ENCODE measurements at regions not wholly inside any gene's neighbourhood (a gene's known extent, or its start where the extent isn't known, plus 50 kb on each side); places are given as distances from the start of the nearest gene placed in this dataset.

DNA sequence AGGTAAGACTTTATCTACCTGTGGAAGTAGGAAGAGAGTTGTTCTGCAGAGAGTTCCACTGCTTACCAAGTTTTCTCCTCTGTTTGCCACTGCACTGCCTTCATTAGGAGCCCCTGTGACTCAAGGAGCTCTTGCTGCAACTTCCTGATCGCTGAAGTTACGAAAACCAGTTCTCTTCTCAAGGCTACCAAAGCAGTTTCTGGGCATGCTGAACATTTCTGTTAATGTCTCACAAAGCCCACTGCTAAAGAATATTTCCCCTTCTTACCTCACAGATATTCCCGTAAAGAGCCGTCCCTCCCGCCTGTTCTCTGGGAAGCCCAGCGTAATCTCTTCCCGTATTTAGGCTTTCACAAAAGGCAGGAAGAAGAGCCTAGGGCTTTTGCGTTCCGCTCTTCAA is 82.6 kb upstream of the OXGR1 start:
- H3K9me3 Mint-ChIP-seq (ENCODE audit: insufficient read depth): peaks cover 7% of the 10 kb centered on the region
- no peak for TF ChIP-seq EZH2 (IDR thresholded peaks at IDR 0.05; ENCODE audit: borderline replicate concordance, insufficient read depth, low read depth, low read length, poor library complexity, severe bottlenecking)
- TF ChIP-seq, protein P1, sequence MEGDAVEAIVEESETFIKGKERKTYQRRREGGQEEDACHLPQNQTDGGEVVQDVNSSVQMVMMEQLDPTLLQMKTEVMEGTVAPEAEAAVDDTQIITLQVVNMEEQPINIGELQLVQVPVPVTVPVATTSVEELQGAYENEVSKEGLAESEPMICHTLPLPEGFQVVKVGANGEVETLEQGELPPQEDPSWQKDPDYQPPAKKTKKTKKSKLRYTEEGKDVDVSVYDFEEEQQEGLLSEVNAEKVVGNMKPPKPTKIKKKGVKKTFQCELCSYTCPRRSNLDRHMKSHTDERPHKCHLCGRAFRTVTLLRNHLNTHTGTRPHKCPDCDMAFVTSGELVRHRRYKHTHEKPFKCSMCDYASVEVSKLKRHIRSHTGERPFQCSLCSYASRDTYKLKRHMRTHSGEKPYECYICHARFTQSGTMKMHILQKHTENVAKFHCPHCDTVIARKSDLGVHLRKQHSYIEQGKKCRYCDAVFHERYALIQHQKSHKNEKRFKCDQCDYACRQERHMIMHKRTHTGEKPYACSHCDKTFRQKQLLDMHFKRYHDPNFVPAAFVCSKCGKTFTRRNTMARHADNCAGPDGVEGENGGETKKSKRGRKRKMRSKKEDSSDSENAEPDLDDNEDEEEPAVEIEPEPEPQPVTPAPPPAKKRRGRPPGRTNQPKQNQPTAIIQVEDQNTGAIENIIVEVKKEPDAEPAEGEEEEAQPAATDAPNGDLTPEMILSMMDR (IDR thresholded peaks at IDR 0.05): no peak
- Histone ChIP-seq H3K27me3 (replicated peaks in 1 of 4; ENCODE audit: control extremely low read depth in 1 of 4, control insufficient read depth in 3 of 4, insufficient read depth in 4 of 4, low read length in 3 of 4) (peaks cover 0 to 4% (median 0%) of the 10 kb centered on the region in 4 experiments), H3K9me3 (ENCODE audit: control extremely low read depth in 1 of 3, control insufficient read depth in 2 of 3, insufficient read depth in 1 of 3, low read length in 2 of 3) (peaks cover 0 to 8% (median 0%) of the 10 kb centered on the region in 3 donors), H2AFZ (ENCODE audit: insufficient read depth, low read depth, low read length, poor library complexity, severe bottlenecking) (no peak overlapping the region), H3K9ac (ENCODE audit: low read length) (no peak overlapping the region), H3K27ac (ENCODE audit: low read length in 2 of 2) (no peak overlapping the region), H3K79me2 (ENCODE audit: control insufficient read depth, insufficient read depth, low read length) (no peaks in the 10 kb centered on the region), H3K4me1 (ENCODE audit: control insufficient read depth in 2 of 2, insufficient read depth in 2 of 2, low read length in 2 of 2) (no peaks in the 10 kb centered on the region), H3K4me2 (replicated peaks; ENCODE audit: low read depth, low read length, poor library complexity, severe bottlenecking) (no peak overlapping the region), H3K36me3 (replicated peaks in 1 of 2; ENCODE audit: control extremely low read depth in 1 of 2, control insufficient read depth in 1 of 2, extremely low read depth in 1 of 2, insufficient read depth in 2 of 2, low read length in 1 of 2) (no peaks in the 10 kb centered on the region), H4K20me1 (ENCODE audit: control insufficient read depth, insufficient read depth, low read length, poor library complexity, severe bottlenecking) (no peaks in the 10 kb centered on the region), H3K4me3 (ENCODE audit: control extremely low read depth in 1 of 5, extremely low read depth in 1 of 5, insufficient read depth in 1 of 5, low read depth in 2 of 5, low read length in 4 of 5) (peak overlapping the region in 1 of 5 experiments; percentile 22)
- H3K4me1 Mint-ChIP-seq: no peaks in the 10 kb centered on the region
- ChIA-PET POLR2A (no interaction called here), CTCF (no interaction called here)
- intact Hi-C loops (cut with micrococcal nuclease): no loop called here
- ATAC-seq (ENCODE audit: low read depth) (no peak), DNase-seq (no peak)
- no peak overlapping the region for H3K27ac Mint-ChIP-seq
- no peak overlapping the region for H3K4me3 Mint-ChIP-seq
- WGBS (ENCODE audit: insufficient coverage): 90% methylated on average over 9 of the region's 9 CpGs
- no peaks in the 10 kb centered on the region for H3K27me3 Mint-ChIP-seq

DNA sequence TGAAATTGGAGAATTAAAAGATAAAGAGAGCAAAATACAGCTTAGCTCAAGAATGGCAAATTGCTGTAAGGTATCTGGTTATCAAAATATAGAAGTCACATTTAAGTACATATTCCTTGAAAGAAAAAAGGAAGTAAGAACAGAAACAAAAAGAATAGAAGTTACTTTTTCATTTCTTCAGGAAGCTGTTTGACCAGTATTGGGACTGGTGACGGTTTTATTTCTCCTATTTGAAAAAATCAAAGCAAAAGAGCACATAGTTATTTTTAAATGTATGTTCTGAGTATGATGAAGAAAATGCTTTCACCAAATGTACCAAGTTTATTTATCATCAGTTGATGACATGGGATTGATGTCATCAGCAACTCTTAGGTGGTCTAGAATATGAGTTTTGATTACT is 83.1 kb upstream of the OXGR1 start:
- Histone ChIP-seq H3K27ac (ENCODE audit: low read length in 2 of 2) (no peak overlapping the region), H2AFZ (ENCODE audit: insufficient read depth, low read depth, low read length, poor library complexity, severe bottlenecking) (no peak overlapping the region), H3K4me2 (replicated peaks; ENCODE audit: low read depth, low read length, poor library complexity, severe bottlenecking) (no peak overlapping the region), H3K4me3 (ENCODE audit: control extremely low read depth in 1 of 5, extremely low read depth in 1 of 5, insufficient read depth in 1 of 5, low read depth in 2 of 5, low read length in 4 of 5) (peak overlapping the region in 1 of 5 experiments; percentile 22), H3K27me3 (replicated peaks in 1 of 4; ENCODE audit: control extremely low read depth in 1 of 4, control insufficient read depth in 3 of 4, insufficient read depth in 4 of 4, low read length in 3 of 4) (peaks cover 0 to 4% (median 0%) of the 10 kb centered on the region in 4 experiments), H3K4me1 (ENCODE audit: control insufficient read depth in 2 of 2, insufficient read depth in 2 of 2, low read length in 2 of 2) (no peaks in the 10 kb centered on the region), H3K79me2 (ENCODE audit: control insufficient read depth, insufficient read depth, low read length) (no peaks in the 10 kb centered on the region), H4K20me1 (ENCODE audit: control insufficient read depth, insufficient read depth, low read length, poor library complexity, severe bottlenecking) (no peaks in the 10 kb centered on the region), H3K9me3 (ENCODE audit: control extremely low read depth in 1 of 3, control insufficient read depth in 2 of 3, insufficient read depth in 1 of 3, low read length in 2 of 3) (peaks cover 0 to 8% (median 0%) of the 10 kb centered on the region in 3 donors), H3K36me3 (replicated peaks in 1 of 2; ENCODE audit: control extremely low read depth in 1 of 2, control insufficient read depth in 1 of 2, extremely low read depth in 1 of 2, insufficient read depth in 2 of 2, low read length in 1 of 2) (no peaks in the 10 kb centered on the region), H3K9ac (ENCODE audit: low read length) (no peak overlapping the region)
- no peaks in the 10 kb centered on the region for H3K27me3 Mint-ChIP-seq
- no peak overlapping the region for H3K27ac Mint-ChIP-seq
- no peaks in the 10 kb centered on the region for H3K4me1 Mint-ChIP-seq
- intact Hi-C loops (cut with micrococcal nuclease): no loop called here
- ChIA-PET POLR2A (no interaction called here), CTCF (no interaction called here)
- DNase-seq: no peak
- no peak for TF ChIP-seq EZH2 (IDR thresholded peaks at IDR 0.05; ENCODE audit: borderline replicate concordance, insufficient read depth, low read depth, low read length, poor library complexity, severe bottlenecking)
- TF ChIP-seq, protein P1 (IDR thresholded peaks at IDR 0.05): no peak
- no peak for ATAC-seq (ENCODE audit: low read depth)
- peaks cover 7% of the 10 kb centered on the region for H3K9me3 Mint-ChIP-seq (ENCODE audit: insufficient read depth)
- no peak overlapping the region for H3K4me3 Mint-ChIP-seq
- no CpG with 5 or more reads among the region's 1 CpG for WGBS (ENCODE audit: insufficient coverage)

All from B cell (primary cell).